ENCODE measurements at regions not wholly inside any gene's neighbourhood (a gene's known extent, or its start where the extent isn't known, plus 50 kb on each side); places are given as distances from the start of the nearest gene placed in this dataset.

GRCh38 chr2:139469985-139470384 lies 689.8 kb upstream of the NXPH2 start:
- no peak for TF ChIP-seq POLR2AphosphoS5 (IDR thresholded peaks at IDR 0.05; ENCODE audit: borderline replicate concordance, low read depth, low read length)
- no peak for TF ChIP-seq EZH2 (IDR thresholded peaks at IDR 0.05)
